B cell (primary cell): ENCODE measurements at regions not wholly inside any gene's neighbourhood (a gene's known extent, or its start where the extent isn't known, plus 50 kb on each side); places are given as distances from the start of the nearest gene placed in this dataset.
"Not testable (repeated sequence)": the region's sequence is repeated elsewhere in the genome, so short reads cannot be mapped to it uniquely, and the experiment has no call there.

Experiments
- CTCF ChIP-seq: fragments of 200-600 bp; IDR thresholded peaks from one replicate; pipeline ENCODE4 v1.8.0; 2022; ENCODE audit warnings: antibody characterized with exemption, mild to moderate bottlenecking
- EZH2 ChIP-seq: IDR thresholded peaks from 2 replicates; pipeline ENCODE4 v1.6.1; 2012; ENCODE audit warnings: borderline replicate concordance, low read depth, mild to moderate bottlenecking, moderate library complexity, low read length; ENCODE audit not compliant: insufficient read depth, poor library complexity, severe bottlenecking

DNA sequence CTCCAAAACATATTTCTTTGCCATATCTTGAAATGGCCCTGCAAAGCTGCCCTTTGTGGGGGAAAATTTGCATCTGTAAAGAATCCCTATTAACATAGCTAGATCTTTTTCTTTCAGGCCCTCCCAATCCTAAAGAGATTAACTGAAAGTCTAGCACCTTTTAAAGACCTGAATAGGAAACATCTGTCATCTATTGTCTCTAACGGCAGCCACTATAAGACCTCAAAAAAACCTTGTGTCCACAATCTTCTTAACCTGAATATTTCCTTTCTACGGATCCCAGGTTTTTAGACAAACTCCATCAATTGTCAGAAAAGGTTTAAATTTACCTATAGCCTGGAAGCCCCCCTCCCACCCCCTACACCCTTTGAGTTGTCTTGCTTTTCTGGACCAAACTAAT, 241.3 kb downstream of the NPR3 start:
- TF ChIP-seq CTCF, EZH2: not testable (repeated sequence)
